OCI-LY1 (cell line): ENCODE measurements at regions not wholly inside any gene's neighbourhood (a gene's known extent, or its start where the extent isn't known, plus 50 kb on each side); places are given as distances from the start of the nearest gene placed in this dataset.
"Not testable (repeated sequence)": the region's sequence is repeated elsewhere in the genome, so short reads cannot be mapped to it uniquely, and the experiment has no call there.

Experiments
- EZH2 ChIP-seq: fragments of 200-600 bp; sonication (generic), shearing (Covaris generic); IDR thresholded peaks from 2 replicates; pipeline ENCODE4 v1.8.0; 2017; ENCODE audit warnings: borderline replicate concordance, mixed run types, mild to moderate bottlenecking, antibody characterized with exemption, low read length, moderate library complexity, mixed read lengths
- TF ChIP-seq, protein P1 (sequence below): fragments of 200-600 bp; sonication (generic), shearing (Covaris generic); IDR thresholded peaks from 2 replicates; pipeline ENCODE4 v1.5.1; 2017; ENCODE audit warnings: mild to moderate bottlenecking, antibody characterized with exemption, low read length, moderate library complexity, mixed read lengths

DNA sequence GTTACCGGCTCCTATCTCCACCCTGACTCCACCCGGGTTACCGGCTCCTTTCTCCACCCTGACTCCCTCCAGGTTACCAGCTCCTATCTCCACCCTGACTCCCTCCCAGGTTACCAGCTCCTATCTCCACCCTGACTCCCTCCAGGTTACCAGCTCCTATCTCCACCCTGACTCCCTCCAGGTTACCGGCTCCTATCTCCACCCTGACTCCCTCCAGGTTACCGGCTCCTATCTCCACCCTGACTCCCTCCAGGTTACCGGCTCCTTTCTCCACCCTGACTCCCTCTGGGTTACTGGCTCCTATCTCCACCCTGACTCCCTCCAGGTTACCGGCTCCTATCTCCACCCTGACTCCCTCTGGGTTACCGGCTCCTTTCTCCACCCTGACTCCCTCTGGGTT lies 97.9 kb upstream of the RBM19 start:
- TF ChIP-seq, protein P1, sequence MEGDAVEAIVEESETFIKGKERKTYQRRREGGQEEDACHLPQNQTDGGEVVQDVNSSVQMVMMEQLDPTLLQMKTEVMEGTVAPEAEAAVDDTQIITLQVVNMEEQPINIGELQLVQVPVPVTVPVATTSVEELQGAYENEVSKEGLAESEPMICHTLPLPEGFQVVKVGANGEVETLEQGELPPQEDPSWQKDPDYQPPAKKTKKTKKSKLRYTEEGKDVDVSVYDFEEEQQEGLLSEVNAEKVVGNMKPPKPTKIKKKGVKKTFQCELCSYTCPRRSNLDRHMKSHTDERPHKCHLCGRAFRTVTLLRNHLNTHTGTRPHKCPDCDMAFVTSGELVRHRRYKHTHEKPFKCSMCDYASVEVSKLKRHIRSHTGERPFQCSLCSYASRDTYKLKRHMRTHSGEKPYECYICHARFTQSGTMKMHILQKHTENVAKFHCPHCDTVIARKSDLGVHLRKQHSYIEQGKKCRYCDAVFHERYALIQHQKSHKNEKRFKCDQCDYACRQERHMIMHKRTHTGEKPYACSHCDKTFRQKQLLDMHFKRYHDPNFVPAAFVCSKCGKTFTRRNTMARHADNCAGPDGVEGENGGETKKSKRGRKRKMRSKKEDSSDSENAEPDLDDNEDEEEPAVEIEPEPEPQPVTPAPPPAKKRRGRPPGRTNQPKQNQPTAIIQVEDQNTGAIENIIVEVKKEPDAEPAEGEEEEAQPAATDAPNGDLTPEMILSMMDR = not testable (repeated sequence)
- not testable (repeated sequence) for TF ChIP-seq EZH2
